GM19043 (cell line): ENCODE measurements at regions not wholly inside any gene's neighbourhood (a gene's known extent, or its start where the extent isn't known, plus 50 kb on each side); places are given as distances from the start of the nearest gene placed in this dataset.
"Not testable (repeated sequence)": the region's sequence is repeated elsewhere in the genome, so short reads cannot be mapped to it uniquely, and the experiment has no call there.

Experiments used
- ATAC-seq: cut with Tn5 transposase; IDR thresholded peaks from one replicate; pipeline ENCODE4 v1.9.1; 2021; ENCODE audit warnings: low read depth; ENCODE audit not compliant: unreplicated experiment

GRCh38 chr7:50251765-50252164, 52.8 kb upstream of the IKZF1 start:
- no peak for ATAC-seq

GRCh38 chr7:50246551-50246950, 58.0 kb upstream of the IKZF1 start:
- ATAC-seq: no peak

- not testable (repeated sequence) for ATAC-seq
These were observed 62.4 kb upstream of the IKZF1 start for GRCh38 chr7:50242111-50242510.

GRCh38 chr7:50240699-50241098, 63.8 kb upstream of the IKZF1 start:
- ATAC-seq: not testable (repeated sequence)

- no peak for ATAC-seq
These were observed 74.6 kb upstream of the IKZF1 start for GRCh38 chr7:50229964-50230363.

- no peak for ATAC-seq
These were observed 76.4 kb upstream of the IKZF1 start for GRCh38 chr7:50228148-50228547.

GRCh38 chr7:50227726-50228125, 76.8 kb upstream of the IKZF1 start:
- no peak for ATAC-seq

- no peak for ATAC-seq
These were observed 77.8 kb upstream of the IKZF1 start for GRCh38 chr7:50226669-50227068.

GRCh38 chr7:50226145-50226544, 78.4 kb upstream of the IKZF1 start:
- ATAC-seq: no peak

- ATAC-seq: no peak
These were observed 83.1 kb upstream of the IKZF1 start for GRCh38 chr7:50221433-50221832.

- no peak for ATAC-seq
These were observed 83.5 kb upstream of the IKZF1 start for GRCh38 chr7:50221028-50221427.

GRCh38 chr7:50220273-50220672, 84.2 kb upstream of the IKZF1 start:
- ATAC-seq: no peak

- no peak for ATAC-seq
These were observed 86.7 kb upstream of the IKZF1 start for GRCh38 chr7:50217821-50218281.

GRCh38 chr7:50217401-50217800, 87.1 kb upstream of the IKZF1 start:
- no peak for ATAC-seq

GRCh38 chr7:50216626-50217025, 87.9 kb upstream of the IKZF1 start:
- no peak for ATAC-seq

GRCh38 chr7:50214771-50215170, 89.7 kb upstream of the IKZF1 start:
- no peak for ATAC-seq

- no peak for ATAC-seq
These were observed 90.3 kb upstream of the IKZF1 start for GRCh38 chr7:50214126-50214670.

- no peak for ATAC-seq
These were observed 90.9 kb upstream of the IKZF1 start for GRCh38 chr7:50213622-50214017.

GRCh38 chr7:50212666-50213621, 91.6 kb upstream of the IKZF1 start:
- no peak for ATAC-seq

GRCh38 chr7:50212016-50212325, 92.5 kb upstream of the IKZF1 start:
- no peak for ATAC-seq

GRCh38 chr7:50211130-50212015, 93.1 kb upstream of the IKZF1 start:
- no peak for ATAC-seq
